GM12874 (cell line): ENCODE measurements at regions not wholly inside any gene's neighbourhood (a gene's known extent, or its start where the extent isn't known, plus 50 kb on each side); places are given as distances from the start of the nearest gene placed in this dataset.

Source experiments
- TF ChIP-seq, protein P1 (sequence below): IDR thresholded peaks from 2 replicates; pipeline ENCODE4 v1.5.1; 2011; ENCODE audit warnings: low read depth, mild to moderate bottlenecking, control low read depth, low read length, moderate library complexity; ENCODE audit not compliant: insufficient read depth

DNA sequence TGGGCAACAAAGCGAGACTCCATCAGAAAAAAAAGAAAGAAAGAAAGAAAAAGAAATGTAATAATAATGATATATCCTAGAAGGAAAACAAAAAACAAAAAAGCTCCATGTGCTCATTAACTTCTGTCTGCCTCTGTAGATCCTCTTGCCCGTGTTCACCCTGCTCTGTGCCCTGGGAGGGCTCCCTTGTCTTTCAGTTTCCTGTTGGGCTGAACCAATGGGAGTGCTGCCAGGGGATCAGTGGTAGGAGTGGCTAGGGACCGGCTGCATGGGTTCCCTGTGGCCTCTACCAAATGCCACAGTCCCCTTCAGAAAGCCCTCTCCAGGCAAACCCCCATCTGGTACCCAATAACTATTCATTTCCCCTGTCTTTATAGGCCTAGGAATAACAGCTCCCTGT is 51.8 kb upstream of the PARD3 start:
- TF ChIP-seq, protein P1, sequence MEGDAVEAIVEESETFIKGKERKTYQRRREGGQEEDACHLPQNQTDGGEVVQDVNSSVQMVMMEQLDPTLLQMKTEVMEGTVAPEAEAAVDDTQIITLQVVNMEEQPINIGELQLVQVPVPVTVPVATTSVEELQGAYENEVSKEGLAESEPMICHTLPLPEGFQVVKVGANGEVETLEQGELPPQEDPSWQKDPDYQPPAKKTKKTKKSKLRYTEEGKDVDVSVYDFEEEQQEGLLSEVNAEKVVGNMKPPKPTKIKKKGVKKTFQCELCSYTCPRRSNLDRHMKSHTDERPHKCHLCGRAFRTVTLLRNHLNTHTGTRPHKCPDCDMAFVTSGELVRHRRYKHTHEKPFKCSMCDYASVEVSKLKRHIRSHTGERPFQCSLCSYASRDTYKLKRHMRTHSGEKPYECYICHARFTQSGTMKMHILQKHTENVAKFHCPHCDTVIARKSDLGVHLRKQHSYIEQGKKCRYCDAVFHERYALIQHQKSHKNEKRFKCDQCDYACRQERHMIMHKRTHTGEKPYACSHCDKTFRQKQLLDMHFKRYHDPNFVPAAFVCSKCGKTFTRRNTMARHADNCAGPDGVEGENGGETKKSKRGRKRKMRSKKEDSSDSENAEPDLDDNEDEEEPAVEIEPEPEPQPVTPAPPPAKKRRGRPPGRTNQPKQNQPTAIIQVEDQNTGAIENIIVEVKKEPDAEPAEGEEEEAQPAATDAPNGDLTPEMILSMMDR, result no peak
